ENCODE measurements at regions not wholly inside any gene's neighbourhood (a gene's known extent, or its start where the extent isn't known, plus 50 kb on each side); places are given as distances from the start of the nearest gene placed in this dataset.

DNA sequence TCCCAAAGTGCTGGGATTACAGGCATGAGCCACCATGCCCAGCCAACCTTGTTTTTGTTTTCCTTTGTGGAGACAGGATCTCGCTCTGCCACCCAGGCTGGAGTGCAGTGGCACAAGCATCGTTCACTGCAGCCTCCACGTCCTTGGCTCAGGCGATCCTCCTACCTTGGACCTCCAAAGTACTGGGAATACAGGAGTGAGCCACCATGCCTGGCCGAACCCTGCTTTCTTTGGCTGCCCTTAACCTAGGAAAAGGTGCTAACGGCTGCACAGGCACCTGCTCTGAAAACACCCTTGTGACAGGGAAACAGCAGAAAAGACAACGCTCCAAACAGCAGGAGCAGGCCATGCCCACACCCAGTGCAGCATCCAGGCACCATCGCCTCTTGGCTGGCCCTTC is 71.9 kb downstream of the OAT start:
- Mint-ChIP-seq H3K36me3 (no peaks in the 10 kb centered on the region), H3K4me3 (no peak overlapping the region), H3K27ac (no peak overlapping the region), H3K27me3 (ENCODE audit: low read depth in 3 of 3) (peaks cover 3 to 13% (median 8%) of the 10 kb centered on the region in 3 donors), H3K9me3 (no peaks in the 10 kb centered on the region), H3K4me1 (peaks cover 5 to 13% of the 10 kb centered on the region in 2 donors)
- DNase-seq, result no peak

DNA sequence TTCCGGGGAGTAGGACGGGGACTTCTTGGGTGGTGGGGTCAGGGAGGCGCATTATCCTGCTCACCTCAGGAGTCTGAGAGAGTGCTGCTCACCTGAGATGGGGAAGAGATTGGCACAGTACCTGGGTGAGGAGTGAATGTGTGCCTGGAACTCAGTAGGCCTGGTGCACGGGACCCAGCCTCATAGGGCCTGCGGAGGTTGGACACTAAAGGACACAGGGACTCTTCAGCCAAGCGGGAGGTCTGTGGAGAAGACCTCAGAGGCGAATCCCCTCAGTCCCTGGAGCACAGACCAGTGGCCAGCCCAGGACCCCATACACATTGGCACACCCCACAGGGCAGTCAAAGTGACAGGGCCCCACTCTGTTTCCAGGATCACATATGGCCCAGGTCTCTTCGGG is 73.2 kb downstream of the OAT start:
- Mint-ChIP-seq H3K27me3 (ENCODE audit: low read depth in 3 of 3) (peaks cover 5 to 10% (median 6%) of the 10 kb centered on the region in 3 donors), H3K27ac (no peak overlapping the region), H3K4me3 (no peak overlapping the region), H3K4me1 (peaks cover 16 to 26% of the 10 kb centered on the region in 2 donors), H3K9me3 (no peaks in the 10 kb centered on the region), H3K36me3 (no peaks in the 10 kb centered on the region)
- DNase-seq, result no peak

DNA sequence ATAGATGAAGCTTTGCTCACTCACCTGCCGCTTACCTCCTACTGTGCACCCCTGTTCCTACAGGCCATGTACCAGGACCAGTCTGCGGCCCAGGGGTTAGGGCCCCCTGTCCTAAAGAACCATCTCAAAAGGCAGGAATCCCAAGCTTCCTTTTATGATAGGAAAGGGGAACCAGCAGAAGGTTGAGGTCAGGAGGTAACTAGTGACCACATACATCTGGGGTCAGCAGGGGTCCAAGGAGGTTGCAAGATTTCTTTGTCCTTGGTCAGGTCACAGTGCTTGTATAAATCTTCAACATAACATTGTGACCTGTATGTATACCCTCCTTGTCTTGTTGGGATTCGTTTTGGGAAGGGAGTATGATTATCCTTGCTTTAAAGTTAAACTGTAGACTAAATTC is 73.8 kb downstream of the OAT start:
- H3K4me1 Mint-ChIP-seq, result peaks cover 16 to 26% of the 10 kb centered on the region in 2 donors
- peaks cover 6 to 10% (median 6%) of the 10 kb centered on the region in 3 donors for H3K27me3 Mint-ChIP-seq (ENCODE audit: low read depth in 3 of 3)
- H3K9me3 Mint-ChIP-seq, result no peaks in the 10 kb centered on the region
- DNase-seq, result no peak
- no peaks in the 10 kb centered on the region for H3K36me3 Mint-ChIP-seq
- no peak overlapping the region for H3K27ac Mint-ChIP-seq
- no peak overlapping the region for H3K4me3 Mint-ChIP-seq

DNA sequence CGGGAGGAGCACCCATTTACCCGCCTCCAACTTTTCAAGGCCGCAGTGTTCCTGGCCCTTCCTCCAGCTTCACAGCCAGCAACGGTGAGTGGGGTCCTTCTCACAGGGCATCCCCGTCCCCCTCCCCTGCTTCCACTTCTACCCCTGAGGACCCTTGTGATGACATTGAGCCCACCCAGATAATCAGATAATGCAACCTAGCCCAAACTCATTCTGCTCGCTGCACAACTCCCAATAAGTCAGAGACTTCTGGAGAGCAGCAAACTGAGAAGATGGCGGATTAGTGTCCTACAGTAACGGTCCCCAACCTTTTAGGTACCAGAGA is 74.5 kb downstream of the OAT start:
- Mint-ChIP-seq H3K4me3 (no peak overlapping the region), H3K27me3 (ENCODE audit: low read depth in 3 of 3) (peaks cover 4 to 8% (median 8%) of the 10 kb centered on the region in 3 donors), H3K4me1 (peaks cover 16 to 26% of the 10 kb centered on the region in 2 donors), H3K9me3 (no peaks in the 10 kb centered on the region), H3K36me3 (no peaks in the 10 kb centered on the region), H3K27ac (no peak overlapping the region)
- DNase-seq, result no peak

DNA sequence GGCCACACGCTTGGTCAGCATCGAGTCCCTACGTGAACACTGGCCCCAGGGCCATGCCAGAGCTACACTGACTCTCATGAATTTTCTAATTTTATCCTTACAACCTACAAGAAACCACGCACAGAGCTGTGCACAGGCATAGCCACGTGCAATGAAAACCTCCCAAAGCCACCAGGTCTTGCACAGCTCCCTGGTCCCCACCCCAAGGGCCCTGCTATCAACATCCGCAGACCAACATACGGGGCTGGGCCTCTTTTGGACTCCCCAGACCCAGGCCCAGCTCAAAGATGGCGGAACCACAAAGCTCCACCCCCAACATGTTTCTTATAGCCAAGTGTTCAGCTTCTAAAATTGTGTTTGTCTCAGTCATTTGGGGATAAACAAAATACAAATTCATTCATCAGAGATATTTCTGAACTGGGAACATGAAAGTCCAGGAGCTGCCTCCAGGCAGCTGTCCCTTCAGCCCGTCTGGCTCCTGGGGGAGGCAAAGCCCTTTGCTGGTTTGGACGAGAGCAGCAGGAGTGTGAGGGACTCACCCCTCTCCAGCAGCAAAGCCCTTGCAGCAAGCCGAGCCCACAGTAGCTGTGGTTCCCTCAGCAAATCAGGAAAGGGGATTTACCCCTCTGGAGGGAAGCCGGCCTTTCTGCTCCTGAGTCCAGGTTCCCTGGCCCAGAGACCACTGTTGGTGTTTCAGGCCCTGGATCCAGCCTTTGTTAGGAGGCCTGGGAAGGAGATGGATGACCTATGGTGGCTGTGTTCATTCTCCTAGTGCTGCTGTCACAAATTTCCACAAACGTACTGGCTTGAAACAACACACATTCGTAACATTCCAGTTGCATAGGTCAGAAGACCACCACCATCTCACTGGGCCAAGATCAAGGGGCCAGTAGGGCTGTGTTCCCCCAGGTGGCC is 75.1 kb downstream of the OAT start:
- Mint-ChIP-seq H3K9me3 (no peaks in the 10 kb centered on the region), H3K4me1 (peaks cover 16 to 26% of the 10 kb centered on the region in 2 donors), H3K27me3 (ENCODE audit: low read depth in 3 of 3) (peaks cover 4 to 8% (median 8%) of the 10 kb centered on the region in 3 donors), H3K4me3 (no peak overlapping the region), H3K27ac (peak overlapping the region in 2 of 6 donors; percentile 38 to 40), H3K36me3 (no peaks in the 10 kb centered on the region)
- DNase-seq, result no peak

DNA sequence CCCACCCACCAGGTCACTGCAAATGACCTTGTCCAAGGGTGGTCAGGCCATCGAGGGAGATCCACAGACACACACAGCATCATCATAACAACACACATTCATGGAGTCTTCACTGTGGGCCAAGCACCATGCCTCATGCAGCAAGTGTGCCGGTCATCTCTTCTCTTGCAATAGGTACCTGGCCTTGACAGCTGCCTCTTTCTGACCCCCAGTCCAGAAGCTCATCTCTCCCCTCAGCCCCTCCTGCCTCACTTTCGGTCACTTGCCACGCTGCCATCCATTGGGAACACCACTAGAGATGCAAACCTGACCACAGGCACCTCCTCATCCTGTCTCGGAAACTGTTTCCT is 75.9 kb downstream of the OAT start:
- peak overlapping the region in 4 of 6 donors; percentile 6 to 76 (median 54) for H3K27ac Mint-ChIP-seq
- DNase-seq, result no peak
- H3K36me3 Mint-ChIP-seq, result no peaks in the 10 kb centered on the region
- no peak overlapping the region for H3K4me3 Mint-ChIP-seq
- peaks cover 16 to 26% of the 10 kb centered on the region in 2 donors for H3K4me1 Mint-ChIP-seq
- peaks cover 5 to 8% (median 8%) of the 10 kb centered on the region in 3 donors for H3K27me3 Mint-ChIP-seq (ENCODE audit: low read depth in 3 of 3)
- H3K9me3 Mint-ChIP-seq, result no peaks in the 10 kb centered on the region

DNA sequence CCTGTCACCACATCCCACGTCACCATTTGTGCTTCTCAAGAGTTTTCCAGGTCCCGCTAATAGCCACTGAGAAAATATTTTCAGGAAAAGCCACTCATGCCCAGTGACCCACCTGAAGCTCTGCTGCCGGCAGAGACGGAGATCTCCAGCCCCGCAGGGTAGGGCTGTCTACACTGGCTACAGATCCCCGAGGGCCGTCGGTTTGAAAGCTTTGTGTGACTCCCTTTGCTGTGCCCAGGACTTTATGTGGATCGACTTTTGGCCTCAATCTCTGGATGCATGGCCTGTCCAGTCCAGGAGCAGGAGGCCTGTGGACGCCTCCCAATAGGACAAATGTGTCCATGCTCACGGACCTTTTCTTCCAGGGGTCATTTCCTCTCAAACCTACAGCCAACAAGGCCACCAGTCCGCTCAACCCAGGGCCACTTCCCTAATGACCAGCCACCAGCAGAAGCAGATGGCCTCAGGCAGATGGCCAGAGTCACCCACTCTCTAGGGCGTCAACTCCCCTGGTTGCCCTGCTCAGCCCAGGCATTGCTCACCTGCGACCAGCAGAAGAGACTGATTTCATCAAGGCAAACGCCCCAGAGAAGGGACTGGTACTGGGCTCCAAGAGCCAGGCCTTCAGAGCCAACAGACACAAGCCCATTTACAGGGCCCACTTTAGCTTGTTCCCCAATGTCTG is 76.4 kb downstream of the OAT start:
- peaks cover 16 to 26% of the 10 kb centered on the region in 2 donors for H3K4me1 Mint-ChIP-seq
- peak overlapping the region in 2 of 5 donors; percentile 0 to 8 for H3K4me3 Mint-ChIP-seq
- no peaks in the 10 kb centered on the region for H3K36me3 Mint-ChIP-seq
- H3K27me3 Mint-ChIP-seq (ENCODE audit: low read depth in 3 of 3), result peaks cover 6 to 8% (median 8%) of the 10 kb centered on the region in 3 donors
- no peak for DNase-seq
- no peaks in the 10 kb centered on the region for H3K9me3 Mint-ChIP-seq
- H3K27ac Mint-ChIP-seq, result peak overlapping the region in 5 of 6 donors; percentile 43 to 94 (median 74)

DNA sequence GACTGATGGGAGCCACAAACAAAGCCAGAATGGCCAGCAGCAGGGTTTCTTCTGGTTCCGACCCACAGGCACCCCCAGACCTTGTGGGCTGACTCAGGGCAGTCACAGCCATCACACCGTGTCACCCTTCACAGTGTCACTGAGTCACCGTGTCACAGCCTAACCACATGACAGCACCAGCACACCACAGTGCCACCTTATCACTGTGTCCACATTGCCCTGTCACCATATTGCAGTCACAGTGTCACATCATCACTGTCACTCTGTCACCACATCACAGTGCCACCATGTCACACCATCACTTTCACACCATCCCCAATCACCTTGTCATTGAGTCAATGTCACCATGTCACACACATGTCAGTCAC is 77.0 kb downstream of the OAT start:
- peaks cover 6 to 8% (median 8%) of the 10 kb centered on the region in 3 donors for H3K27me3 Mint-ChIP-seq (ENCODE audit: low read depth in 3 of 3)
- peak overlapping the region; percentile 43 to 94 (median 73) for H3K27ac Mint-ChIP-seq
- H3K36me3 Mint-ChIP-seq, result no peaks in the 10 kb centered on the region
- peaks cover 16 to 26% of the 10 kb centered on the region in 2 donors for H3K4me1 Mint-ChIP-seq
- peak overlapping the region in 3 of 5 donors; percentile 0 to 8 (median 7) for H3K4me3 Mint-ChIP-seq
- peak; percentile 66 to 75 (median 73) for DNase-seq
- H3K9me3 Mint-ChIP-seq, result no peaks in the 10 kb centered on the region

DNA sequence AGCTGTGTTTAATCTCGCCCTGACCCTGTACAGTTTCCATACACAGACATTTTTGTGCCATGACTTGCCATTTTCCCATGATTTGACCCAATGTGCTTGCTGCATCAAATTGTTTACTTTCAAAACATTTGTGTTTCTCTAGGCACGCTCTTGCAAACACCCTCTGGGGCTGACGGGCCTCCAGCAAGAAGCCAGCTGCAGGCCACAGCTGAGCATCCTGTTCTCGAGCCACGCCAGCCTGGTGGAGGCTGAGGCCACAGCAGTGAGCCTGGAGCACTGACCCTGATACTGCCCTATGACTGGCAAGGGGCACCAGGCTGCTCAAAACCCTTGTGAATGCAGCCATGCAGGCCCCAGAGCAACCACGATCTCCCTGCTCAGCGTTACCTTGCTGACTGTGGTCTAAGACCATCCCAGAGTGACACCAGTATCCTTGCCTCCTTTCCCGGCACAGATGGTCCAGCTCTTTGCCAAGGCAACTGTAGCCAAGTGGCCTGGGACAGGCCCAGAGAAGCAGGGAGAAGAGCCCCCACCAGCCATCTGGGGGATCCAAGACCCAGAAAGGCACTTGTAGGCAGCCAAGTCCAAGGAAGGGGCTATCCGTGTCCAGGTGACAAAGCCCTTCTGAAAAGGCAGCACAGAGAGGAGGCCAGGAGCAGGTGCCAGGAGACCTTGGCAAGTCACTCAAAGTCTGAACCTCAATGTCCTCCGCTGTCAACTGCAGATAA is 78.5 kb downstream of the OAT start:
- Mint-ChIP-seq H3K36me3 (no peaks in the 10 kb centered on the region), H3K4me3 (no peak overlapping the region), H3K27me3 (ENCODE audit: low read depth in 3 of 3) (peaks cover 6 to 10% (median 9%) of the 10 kb centered on the region in 3 donors), H3K4me1 (peaks cover 16 to 26% of the 10 kb centered on the region in 2 donors), H3K27ac (peak overlapping the region in 1 of 6 donors; percentile 53), H3K9me3 (no peaks in the 10 kb centered on the region)
- no peak for DNase-seq

DNA sequence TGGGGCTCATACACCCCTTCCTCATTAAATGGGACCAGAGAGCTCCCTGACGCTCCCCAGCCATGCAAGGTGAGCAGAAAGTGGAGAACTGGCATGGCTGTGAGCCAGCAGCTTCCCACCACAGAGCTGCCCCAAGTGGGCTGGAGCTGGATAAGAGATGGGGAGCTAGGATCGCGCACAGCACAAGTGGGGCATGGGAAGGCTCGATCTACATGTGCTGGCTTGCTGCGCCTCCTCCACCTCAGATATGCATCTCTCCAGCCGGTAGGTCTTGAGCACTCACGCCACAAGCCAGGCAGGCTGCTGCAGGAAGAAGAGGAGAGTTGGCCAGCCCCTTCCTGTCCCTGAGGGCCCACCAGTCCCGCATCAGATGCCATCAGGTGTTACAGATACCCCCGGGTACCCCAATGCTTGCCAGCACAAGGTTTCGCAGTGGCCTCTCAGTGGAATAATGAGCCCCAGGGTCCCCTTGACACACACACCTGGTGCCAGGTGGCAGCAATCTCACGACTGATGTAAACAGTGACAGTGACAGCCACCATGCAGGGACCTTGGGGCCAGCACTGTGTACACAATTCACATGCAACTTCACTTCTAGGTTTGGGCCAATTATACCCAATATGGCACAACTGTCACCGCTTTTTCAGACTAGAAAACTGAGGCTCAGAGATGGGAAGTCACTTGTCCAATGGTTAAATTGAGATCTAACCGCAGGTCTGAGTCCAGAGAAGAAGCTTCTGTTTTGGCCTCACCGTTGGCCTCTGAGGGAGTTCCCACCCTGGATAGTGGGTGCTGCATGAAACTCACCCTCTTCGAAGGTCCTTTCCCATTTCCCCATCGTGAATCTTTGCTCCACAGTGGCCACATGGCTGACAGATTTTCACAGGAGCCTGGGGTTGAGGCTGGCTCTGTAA is 79.3 kb downstream of the OAT start:
- Mint-ChIP-seq H3K9me3 (no peaks in the 10 kb centered on the region), H3K27me3 (ENCODE audit: low read depth in 3 of 3) (peaks cover 6 to 12% (median 10%) of the 10 kb centered on the region in 3 donors), H3K36me3 (no peaks in the 10 kb centered on the region), H3K4me1 (peaks cover 16 to 26% of the 10 kb centered on the region in 2 donors), H3K4me3 (no peak overlapping the region), H3K27ac (peak overlapping the region in 2 of 6 donors; percentile 40 to 53)
- DNase-seq, result no peak

DNA sequence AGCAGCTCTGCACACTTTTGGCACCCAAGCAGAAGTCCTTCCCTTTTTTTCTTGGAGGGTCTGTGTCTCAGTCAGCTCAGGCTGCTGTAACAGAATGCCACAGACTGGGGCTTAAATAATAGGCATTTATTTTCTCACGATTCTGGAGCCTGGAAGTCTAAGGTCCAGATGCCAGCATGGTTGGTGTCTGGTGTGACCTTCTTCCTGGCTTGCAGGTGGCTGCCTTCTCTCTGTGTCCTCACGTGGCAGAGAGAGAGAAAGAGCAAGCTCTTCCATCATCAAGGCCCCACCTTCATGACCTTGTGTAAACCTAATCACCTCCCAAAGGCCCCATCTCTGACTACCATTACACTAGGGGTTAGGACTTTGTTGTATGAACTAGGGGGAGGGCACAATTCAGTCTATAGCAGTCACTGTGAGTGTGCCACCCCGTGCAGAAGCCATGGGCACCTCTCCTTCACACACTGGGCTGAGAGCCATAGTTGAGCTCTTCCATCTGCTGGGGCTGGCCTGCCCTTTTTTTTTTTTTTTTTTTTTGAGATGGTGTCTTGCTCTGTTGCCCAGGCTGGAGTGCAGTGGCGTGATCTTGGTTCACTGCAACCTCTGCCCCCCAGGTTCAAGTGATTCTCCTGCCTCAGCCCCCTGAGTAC is 80.3 kb downstream of the OAT start:
- Mint-ChIP-seq H3K36me3 (no peaks in the 10 kb centered on the region), H3K27ac (no peak overlapping the region), H3K4me1 (peaks cover 16 to 26% of the 10 kb centered on the region in 2 donors), H3K4me3 (no peak overlapping the region), H3K9me3 (no peaks in the 10 kb centered on the region), H3K27me3 (ENCODE audit: low read depth in 3 of 3) (peaks cover 6 to 12% (median 12%) of the 10 kb centered on the region in 3 donors)
- DNase-seq, result no peak

DNA sequence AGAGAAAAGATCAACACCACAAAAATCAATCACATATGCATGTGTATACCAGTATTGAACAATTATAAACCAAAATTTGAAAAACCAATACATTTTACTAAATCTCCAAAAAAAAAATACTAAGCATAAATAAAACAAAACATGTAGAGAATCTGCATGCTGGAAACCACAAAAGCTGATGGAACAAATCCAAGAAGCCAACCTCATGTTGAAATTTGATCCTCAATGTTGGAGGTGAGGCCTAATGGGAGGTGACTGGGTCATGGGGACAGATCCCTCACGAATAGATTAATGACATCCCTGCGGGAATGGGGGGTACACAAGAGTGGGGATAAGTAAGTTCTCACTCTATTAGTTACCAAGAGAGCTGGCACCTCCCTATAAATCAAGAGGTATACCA is 82.5 kb downstream of the OAT start:
- Mint-ChIP-seq H3K27me3 (ENCODE audit: low read depth in 3 of 3) (peaks cover 3 to 10% (median 5%) of the 10 kb centered on the region in 3 donors), H3K4me1 (peaks cover 4 to 6% of the 10 kb centered on the region in 2 donors), H3K27ac (no peak overlapping the region), H3K4me3 (peak overlapping the region in 1 of 5 donors; percentile 17), H3K9me3 (peaks cover 0 to 9% (median 5%) of the 10 kb centered on the region in 6 donors), H3K36me3 (peaks cover 0 to 8% (median 0%) of the 10 kb centered on the region in 3 donors)
- DNase-seq, result no peak

All from immature natural killer cell (primary cell).